ENCODE measurements at regions not wholly inside any gene's neighbourhood (a gene's known extent, or its start where the extent isn't known, plus 50 kb on each side); places are given as distances from the start of the nearest gene placed in this dataset.

DNA sequence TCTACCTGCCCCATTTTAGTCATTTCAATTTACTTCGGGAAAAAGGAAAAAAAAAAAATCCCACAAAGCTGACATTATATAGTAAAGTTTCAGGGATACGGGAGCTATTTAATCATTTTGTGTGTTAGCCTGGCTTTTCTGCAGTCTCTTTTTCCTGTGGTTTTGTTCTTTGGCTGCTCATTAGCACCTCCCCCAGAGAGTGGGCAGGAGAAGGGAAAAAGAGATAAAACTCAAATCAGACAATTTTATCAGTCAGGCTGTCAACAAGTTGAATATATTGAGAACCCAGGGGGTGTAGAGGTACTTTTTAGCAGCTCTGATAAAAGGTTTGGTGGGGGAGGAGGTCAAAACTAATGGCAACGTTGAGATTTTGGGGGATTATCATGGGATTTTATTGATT lies 559.0 kb upstream of the PSMD7 start:
- DNase-seq, result no peak

DNA sequence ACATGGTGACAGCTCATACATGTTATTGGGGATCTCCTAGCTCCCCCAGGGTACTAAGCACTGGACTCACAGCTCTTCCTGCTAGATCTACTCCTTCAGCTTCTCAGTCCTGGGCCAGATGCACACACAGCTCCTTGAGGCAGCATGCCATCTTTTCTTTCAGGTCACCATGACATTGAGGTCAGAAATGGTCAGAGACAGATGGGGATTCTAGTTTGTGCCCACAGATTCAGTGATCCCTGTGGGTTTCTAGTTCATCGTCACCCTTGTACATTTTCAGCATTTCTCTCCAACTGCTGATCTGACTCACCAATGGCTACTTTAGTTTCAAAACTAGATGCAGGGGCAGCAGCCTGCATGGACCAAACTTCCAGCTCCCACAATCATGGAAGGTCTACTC lies 560.7 kb upstream of the PSMD7 start:
- DNase-seq, result no peak

DNA sequence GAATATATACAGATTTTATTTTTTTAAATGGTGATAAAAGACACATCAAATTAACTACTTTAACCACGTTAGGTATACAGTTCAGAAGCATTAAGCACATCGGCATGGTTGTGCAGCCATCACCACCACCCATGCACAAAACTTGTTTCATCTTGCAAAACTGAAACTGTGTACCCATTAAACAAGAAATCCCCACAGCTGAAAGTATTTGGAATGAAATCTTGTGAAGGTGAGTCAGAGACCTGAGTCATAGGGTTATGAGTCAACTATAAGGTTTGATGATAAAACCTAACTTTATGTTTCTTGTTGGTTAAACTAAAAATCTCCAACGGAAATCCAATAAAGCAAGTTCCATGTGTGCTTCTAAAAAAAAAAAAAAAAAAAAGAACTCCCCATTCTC lies 561.6 kb upstream of the PSMD7 start:
- no peak for DNase-seq

DNA sequence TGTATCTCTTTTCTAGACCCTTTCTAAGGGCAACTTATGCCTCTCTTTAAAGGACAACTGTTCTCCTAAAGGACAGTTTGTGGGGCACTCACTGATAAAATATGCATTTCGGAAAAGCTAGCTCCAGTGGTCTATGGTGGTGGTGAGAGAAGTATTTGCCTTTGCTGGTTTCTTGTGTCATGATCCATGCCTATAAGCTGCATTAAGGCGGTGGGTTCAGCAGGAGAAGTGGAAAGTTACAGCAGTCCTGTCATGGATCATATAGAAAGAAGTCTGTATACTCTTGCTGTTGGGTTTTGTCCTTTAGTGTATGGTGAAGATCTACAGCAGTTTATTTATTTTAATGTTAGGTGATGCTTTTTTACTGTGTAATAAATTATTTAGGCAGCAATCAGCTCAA lies 563.9 kb upstream of the PSMD7 start:
- DNase-seq, result no peak

DNA sequence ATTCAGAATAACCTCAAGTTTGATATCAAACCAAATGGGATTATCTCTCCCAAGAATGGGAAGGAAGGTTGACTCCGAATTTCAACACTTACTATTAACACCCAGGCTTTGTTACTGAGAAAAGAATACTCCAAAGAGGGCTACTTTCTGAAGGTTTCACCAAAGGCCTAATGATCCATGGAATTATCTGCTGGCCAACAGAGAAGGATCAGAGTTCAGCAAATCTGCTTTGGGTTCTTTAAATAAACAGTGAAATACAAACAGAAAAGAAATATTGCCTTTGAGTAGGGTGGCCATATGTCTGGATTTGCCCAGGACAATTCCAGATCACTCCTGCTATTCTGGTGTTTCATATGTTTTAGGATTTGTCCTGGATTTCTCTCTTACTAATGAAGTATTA lies 564.5 kb upstream of the PSMD7 start:
- no peak for DNase-seq

DNA sequence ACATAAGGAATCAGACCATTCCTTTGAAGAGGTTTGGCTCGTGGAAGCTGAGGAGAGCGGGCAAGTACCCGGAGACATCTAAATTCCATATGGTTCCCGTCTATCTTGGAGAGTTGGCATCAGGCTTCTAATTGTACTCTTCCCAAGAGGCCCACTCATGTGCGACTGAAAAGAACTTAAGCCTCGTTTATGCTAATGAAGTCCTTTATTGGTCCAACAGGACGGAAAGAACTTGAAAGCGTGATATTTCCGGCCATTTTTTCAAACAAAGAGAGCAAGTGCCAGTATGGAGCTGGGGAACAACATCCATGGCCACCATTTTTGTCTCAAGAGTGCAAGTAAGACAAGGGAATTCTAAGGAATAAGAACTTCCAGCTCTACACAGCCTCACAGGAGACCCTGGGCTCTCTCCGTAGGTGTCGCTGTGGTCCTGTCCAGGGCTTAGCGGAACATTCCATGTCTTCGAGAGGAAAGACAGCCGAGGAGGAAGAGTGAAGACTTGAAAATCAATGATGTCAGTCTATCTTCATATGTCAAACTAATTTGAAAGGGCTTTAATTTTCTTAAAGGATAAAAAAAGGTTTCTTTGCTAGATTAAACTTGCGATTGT lies 566.0 kb upstream of the PSMD7 start:
- no peak for DNase-seq

DNA sequence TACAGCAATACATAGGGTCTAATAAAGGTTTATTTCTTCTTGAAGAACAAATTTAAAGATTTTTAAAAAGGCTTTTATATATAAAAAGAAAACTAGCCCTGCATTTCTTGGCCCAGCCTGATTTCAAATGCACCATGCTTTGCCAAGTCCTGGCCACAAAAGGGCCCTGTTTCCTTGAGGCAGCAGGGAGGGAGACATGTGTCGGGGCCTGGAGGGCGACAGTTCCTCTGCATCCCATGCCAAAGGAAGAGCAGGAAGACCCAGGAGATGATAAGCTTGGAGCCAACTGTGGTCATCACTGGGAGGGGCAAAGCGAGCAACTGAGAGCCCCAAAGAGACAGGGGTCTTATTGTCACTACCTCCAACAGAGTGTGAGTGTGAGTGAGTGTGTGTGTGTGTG lies 571.5 kb upstream of the PSMD7 start:
- DNase-seq, result no peak

DNA sequence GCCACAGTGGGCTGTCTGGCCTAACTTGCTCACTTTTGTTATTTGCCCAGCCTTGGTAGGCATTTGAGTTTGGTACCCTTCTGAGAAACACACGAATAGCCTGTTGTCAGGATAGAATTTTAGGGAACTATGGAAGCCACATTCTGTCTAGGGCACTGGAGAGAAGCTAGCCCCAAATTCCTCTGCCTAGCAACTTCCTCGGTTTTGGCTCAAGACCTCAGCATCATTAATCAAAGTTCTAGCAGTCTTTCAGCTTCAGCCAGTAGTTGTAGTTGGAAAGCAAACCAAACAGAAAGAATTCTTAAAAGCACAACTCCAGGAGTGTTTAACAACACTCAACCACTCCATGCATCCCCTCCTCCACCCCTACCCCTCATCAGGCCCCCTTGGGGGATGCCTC lies 572.1 kb upstream of the PSMD7 start:
- DNase-seq, result no peak

DNA sequence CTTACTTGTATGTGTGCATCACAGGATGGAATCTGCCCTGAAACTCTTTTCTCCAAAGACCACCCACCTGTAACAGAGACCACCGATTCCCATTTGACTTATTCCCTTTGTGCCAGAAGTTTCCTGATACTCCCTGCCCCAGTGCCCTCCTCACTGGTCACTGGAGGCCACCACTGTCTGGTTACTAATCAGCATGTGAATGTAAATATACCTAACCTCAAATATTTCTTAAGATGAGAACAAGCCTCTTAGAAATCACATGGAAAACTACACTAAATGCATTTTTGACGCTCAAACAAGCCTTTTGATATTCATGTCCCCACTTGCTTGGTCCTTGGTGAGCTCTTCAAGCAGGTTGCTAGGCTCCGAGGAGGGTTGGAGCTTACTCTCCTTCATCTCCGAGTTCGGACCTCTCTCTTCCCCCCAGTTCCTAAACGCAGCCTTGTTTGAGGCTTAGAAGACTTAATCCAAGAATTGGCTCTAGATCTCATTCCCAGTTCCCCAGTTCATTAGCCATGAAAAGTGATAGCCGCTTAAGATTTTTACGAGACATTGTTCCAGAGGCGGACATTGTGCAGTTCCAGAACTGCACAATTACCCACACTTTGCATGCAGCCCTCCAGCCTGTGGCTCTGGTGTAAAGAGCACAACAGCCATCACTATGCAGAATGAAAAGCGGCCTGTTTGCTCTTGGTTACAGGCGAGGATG lies 579.2 kb upstream of the PSMD7 start:
- no peak for DNase-seq

DNA sequence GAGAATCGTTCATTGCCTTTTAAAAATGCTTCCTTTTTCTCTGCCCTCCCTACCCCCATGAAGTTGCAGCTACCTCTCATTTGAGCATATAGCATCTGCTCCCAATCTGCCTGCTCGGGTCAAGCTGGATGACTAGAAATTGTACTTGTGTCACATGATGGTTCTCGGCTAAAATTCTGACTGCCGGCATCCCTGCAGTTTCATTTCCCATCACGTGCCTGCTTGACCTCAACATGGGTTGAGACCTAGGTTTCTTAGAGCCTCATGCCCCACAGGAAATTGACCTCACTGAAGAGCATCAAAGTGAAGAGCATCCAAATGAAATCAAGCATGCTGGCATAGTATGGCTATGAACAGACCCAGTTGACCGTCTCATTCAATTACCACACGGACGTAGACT lies 581.6 kb upstream of the PSMD7 start:
- DNase-seq, result no peak

DNA sequence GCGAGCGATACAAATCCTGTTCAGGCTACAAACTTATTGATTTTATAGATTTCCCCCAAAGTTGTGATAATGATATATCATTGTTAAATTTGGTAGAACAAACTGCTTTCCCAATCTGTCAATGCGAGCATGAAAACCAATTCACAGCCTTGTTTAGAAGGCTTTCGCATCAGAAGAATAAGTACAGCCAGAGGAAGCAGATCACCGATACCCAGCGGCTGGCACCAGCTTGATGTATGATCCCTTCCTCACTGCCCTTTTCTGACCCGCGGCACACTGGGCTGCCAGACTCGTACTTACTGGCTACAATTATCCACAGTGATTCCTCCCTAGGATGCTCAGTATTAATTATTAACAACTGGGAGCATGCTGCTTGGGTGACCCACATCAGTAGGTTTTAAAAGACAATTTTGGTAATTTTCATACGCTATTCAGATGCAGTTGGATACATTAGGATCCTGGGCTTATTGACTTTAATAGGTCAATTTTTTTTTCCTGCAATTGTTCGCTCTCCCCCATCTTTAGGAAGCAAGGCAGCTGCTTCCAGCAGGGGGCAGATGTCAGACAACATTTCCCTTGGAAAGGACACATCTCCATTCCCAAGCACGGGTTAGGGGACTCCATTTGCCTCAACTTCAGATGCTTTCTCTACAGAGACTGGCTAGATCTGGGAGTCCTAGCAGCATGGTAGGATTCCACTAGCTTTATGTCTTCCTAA lies 582.7 kb upstream of the PSMD7 start:
- no peak for DNase-seq

DNA sequence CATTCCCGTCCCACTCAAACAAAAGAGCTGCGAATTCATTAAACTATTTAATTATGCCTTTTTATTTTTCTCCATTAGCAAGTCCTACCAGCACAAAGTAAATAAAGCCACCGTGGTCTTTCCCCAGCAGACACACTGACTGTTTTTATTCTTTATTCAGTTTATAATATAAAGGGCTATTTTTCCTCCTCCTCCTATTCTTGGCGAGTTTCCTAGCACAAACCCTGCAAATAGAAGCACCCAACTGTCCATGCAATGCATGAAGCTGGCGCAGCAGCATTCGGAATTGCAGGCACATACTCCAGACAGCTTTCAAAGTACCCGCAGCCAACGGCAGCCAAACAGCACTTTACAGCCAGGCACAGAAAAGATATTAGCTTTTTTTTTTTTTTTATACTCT lies 583.4 kb upstream of the PSMD7 start:
- DNase-seq, result no peak

DNA sequence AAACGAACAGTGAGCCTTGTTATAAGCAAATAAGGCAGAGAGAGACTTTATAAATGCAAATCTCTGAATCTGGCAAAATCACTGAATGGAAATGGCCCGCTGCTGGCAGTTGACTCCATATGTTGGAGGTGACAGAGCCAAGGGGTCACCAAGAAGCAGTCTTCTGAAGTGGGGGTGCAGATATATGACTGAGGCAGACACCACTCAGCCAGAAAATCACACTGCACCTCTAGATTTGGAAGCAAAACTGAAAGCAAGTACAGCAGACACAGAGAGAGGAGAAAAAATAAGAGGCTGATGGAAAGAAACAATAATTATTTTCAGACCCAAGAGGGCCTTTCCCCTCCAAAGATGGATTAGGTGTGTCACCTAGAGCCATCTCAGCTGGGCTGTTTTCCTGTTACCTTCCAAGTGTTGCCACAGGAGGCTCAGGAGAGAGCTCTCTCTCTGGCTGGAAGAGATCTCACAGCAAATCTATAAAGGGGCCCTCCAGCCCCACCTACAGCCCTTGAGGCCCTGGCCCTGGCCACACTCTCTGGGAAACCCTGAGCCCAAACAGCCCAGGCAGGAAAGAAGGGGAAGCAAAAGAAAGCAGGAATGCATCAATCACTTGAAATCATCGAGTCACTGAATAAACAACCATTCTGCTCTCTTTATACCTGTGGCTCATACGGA lies 585.1 kb upstream of the PSMD7 start:
- no peak for DNase-seq

DNA sequence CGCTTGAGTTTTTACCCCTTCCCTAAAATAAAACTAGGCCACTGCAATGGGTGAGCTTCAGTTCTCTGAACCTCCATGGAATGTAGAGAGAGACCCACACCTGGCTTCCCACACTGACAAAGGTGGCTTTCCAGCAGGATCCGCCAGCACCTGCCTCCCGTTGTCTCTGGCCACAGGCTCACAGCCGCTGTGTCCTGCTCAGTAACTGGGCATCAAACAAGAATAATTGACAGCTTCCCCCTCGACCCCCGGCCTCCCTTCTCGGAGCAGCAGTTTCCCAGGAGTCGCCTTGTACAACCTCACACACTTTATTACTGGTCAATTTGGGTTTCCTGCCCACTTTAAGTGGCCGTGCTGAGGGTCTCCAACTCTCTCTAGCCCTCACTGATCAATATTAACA lies 586.1 kb upstream of the PSMD7 start:
- DNase-seq, result no peak

DNA sequence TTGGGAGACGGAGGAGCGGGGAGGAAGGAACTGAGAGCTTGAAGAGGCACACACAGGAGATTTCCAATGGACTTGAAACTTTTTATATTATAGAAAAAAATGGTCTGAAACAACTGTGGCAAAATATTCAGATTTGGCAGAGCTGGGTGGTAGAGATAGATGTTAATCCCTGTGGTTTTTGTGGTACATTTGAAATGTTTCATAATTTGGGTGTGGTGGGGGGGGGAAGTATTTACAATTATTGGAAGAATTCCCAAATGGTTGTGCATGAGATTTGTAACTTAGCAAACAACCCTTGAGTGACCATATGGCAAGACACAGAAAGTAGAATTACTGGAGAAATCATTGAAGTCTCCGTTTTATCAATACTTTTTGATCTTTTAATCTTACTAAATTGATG lies 588.8 kb upstream of the PSMD7 start:
- no peak for DNase-seq

DNA sequence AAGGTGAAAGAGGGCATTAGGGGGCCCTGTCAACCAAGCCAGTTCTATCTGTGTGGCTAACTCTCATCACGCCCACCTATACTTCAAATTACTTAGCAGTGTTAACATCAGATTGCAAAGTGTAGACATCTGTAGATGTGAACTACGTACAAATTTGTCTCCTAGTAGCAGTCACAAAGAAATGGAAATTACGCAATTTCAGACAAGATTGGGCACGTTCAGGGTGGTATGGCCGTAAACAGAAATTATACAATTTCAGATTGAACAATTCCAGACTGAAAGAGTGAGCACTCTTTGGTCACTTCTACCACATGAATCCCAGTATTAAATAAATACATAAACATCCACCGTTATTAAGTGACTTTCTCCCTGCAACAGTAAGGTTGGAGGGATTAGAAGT lies 592.7 kb upstream of the PSMD7 start:
- no peak for DNase-seq

DNA sequence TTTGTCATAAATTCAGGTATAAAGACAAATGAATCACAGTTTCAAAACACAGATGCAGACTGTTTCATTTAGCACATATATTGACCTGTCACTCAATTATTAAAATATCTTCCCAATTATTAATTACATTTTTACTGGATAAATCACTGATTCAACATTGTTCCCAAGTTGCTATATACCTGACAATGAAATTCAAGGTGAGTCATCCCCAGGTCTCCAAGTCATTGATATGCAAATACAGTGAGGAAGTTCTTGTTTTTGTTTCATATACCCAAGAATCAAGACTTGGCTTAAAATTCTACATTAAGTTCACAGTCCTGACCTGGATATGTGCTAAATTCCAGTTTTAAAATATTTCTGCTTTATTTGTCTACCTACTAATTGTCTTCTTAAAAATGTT lies 599.3 kb upstream of the PSMD7 start:
- DNase-seq, result no peak

DNA sequence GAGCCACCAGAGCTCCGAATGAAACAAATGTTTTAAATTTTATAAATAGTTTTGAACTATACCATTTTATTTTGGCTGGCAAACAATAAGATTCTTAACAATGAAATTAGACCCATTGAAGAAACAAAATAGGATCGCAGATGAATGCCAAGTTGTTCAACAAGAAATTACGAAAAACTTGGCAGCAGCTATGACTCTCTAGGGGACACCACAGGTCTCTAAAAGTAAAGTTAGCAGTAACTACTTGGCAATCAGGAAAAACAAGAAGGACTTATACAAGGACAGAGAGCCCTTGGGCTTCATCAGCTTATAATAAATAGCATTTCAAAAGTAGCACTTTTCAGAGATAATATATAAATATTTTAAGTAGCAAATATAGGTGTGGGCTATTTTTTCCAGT lies 603.8 kb upstream of the PSMD7 start:
- DNase-seq, result no peak

DNA sequence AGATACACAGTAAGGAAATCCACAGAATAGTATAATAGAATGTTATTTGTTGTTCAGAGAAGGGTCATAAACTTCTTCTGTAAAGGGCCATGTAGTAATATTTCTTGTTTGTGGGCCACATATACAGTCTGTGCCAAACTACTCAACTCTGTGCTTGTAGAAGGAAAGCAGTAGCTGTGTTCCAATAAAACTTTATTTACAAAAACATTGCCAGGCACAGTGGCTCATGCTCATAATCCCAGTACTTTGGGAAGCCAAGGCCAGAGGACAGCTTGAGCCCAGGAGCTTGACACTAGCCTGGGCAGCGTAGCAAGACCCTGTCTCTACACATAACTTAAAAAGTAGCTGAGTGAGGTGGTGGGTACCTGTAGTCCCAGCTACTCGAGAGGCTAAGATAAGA lies 612.8 kb upstream of the PSMD7 start:
- no peak for DNase-seq

DNA sequence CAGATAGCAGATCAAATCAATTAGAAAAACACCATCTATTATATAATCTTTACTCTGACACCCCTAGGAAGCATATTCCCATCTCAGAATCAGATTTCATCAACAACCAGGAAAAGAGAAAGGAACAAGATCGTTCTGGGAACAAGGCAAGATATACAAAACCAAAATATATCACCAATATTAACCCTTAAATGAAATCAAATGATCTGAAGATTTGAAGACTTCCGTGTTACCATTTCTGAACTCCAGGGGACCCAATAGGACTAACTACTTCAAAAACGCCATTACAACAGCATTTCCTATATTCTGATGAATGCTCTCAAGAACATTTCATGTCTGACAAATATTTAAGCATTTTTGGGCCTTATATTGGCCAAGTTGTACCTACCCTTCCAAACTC lies 624.2 kb upstream of the ZFHX3 start:
- DNase-seq, result no peak

DNA sequence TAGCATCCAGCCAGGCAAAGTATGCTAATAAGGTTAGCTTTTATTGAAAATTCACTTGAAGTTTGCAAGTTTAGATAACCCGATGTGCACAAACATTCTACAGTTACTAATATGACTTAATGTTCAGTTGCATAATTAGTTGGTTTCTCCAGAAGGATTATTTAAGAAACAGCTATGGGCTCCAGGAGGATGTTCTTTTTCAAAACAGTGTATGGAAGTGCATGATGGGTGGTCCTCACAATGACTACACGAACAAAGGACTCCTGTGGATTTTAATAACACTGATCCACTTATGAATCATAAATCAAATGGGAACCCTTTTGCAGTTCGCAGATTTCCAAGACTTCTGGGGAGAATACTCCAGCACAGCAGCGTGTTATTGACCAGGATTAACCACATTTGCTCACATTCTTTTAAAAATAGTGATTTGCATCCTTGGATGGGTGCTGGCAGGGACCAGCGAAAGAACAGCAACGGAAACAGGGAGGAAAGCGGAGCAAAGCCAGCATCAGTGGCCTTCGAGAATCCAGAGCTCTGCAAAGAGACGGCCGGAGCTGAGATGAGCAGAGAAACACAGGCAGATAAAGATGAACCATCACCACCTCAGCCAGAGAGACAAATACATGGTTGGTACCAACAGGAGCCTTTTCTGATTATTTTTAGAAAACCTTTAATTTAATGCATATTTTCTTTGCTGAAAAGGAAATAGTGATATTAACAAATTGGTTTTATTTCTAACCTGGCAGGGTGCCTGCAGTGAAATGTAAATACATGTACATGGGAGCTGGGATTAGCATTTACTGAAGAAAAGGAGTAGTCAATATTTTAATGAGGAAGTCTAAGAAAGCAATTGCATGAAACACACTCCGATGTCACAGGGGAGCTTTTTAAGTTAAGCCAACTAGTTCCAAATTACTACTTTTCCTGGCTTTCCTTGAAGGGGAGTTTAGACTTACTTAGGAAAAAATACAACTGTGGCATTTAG lies 623.2 kb upstream of the ZFHX3 start:
- no peak for DNase-seq

DNA sequence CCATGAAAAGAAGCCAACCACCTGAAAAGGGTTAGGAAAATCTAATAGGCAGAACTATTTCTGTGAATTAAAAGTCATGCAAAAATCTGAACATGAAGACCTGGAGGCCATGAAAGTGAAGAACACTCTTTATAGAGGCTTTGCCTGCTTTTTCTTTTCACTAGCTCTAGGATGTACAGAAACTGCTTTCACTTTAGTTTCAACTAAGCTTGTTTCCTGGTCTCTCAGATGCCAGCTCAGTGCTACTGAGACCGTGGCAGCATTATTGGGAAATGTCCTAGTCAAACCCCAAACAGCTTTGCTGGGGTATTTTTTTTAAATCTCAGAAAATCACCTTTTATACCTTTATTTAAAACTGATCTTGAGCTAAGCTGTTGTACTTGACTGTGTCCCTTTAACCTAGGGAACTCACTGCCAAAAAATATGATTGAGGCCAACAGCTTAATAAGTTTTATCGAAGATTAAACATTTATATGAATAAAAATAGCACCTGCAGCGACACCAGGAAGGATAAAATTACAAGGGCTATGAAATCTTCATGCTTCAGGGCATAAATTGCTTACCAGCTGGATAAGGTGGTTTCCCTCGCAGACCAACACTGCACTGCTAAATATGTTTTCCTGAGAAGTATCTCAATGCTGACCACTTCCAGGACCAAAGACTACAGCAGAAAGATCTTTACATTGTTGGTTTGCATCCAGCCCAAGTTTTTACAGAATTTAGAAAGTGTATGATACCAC lies 621.8 kb upstream of the ZFHX3 start:
- no peak for DNase-seq

All from KG1 (cell line).